HCEC 1CT (cell line): ENCODE measurements at regions not wholly inside any gene's neighbourhood (a gene's known extent, or its start where the extent isn't known, plus 50 kb on each side); places are given as distances from the start of the nearest gene placed in this dataset.

Experiments used
- DNase-seq: peaks from one replicate; pipeline ENCODE4 v3.0.0-alpha.2; 2017

DNA sequence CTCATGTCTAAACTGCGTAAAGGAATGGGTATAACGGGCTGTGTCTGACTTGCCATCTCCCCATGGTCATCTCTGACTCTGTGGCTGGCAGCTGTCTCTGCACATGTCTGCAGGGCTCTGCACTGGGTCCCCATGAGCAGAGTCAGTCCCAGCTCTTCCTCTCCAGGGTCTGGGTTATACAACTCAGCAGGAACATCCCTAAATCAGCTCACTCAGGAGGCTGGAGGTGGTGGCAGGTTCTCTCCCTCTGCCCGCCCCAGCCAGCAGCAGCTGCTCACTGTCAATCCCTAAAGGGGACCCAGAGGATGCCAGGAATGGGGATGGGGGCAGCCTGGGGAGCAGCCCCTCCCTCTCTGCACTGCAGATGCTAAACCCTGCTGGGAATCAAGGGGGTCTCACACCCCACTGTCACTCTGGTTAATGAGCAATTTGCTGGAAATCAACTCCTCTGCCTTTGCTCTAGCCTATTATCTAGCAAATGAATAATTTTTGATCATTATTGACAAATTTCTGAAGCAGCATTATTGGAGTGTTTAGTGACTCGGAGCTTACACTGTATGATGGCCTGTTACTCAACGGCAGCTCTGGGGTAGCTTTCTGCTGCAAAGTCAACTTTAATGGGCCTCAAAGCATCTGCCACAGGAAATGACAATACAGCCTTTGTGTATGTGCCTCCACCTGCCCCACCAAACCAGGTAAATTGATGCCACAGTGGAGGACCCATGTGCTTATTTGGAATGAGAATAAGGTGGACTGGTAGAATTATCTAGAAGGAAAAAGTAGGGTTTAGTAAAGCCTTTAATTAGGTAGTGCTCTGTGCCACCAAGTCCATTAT lies 55.7 kb upstream of the SHANK2 start:
- DNase-seq: no peak

- DNase-seq: no peak
Observed at GRCh38 chr11:71305451-71306125, 53.2 kb upstream of the SHANK2 start.

- DNase-seq: no peak
Observed at GRCh38 chr11:71305041-71305440, 52.7 kb upstream of the SHANK2 start.

DNA sequence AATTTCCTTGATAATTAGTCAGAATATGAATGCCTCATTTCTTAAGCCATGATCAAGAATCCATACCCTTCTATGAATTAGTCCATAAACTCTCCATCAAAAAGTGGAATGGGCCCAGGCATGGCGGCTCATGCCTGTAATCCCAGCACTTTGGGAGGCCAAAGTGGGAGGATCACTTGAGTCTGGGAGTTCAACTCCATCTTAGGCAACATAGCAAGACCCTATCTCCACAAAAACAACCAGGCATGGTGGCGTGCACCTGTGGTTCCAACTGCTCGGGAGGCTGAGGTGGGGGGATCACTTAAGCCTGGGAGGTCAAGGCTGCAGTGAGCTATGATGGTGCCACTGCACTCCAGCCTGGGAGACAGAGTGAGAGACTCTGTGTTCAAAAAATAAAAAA lies 52.1 kb upstream of the SHANK2 start:
- no peak for DNase-seq

DNA sequence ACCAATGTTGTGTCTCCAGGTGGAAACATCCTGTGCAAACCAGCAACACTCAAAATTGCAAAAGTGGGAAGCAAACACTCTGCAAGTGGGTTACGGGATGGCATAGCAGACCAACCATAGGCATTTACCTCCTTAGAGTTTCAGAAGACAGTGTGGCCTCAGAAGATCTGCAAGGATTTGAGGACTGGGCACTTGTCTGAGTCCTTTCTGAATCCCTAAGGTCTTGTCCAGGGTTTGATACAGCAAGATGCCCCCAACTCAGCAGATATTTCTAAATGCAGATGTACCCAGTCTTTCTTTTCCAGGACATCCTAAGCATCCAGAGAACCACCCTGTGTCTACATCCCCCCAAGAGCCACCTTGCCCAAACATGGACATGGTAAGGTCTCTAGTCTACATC lies 51.7 kb upstream of the SHANK2 start:
- DNase-seq: no peak

GRCh38 chr11:71302911-71303310 lies 50.5 kb upstream of the SHANK2 start:
- no peak for DNase-seq

- DNase-seq: no peak
Observed at GRCh38 chr11:71302534-71302909, 50.1 kb upstream of the SHANK2 start.
